DOHH2 (cell line): ENCODE measurements at regions not wholly inside any gene's neighbourhood (a gene's known extent, or its start where the extent isn't known, plus 50 kb on each side); places are given as distances from the start of the nearest gene placed in this dataset.

ENCODE experiments used
- H3F3A ChIP-seq: fragments of 200-600 bp; sonication (generic), shearing (Covaris generic); 2 replicates; pipeline ENCODE4 v1.6.0; 2016; ENCODE audit warnings: antibody characterized with exemption, mild to moderate bottlenecking; ENCODE audit not compliant: control insufficient read depth, insufficient read depth
- H3K27ac ChIP-seq: fragments of 200-600 bp; sonication (generic); 2 replicates; pipeline ENCODE4 v1.5.1; 2014; ENCODE audit warnings: low read depth, mild to moderate bottlenecking, low read length, moderate library complexity
- H3K27me3 ChIP-seq: fragments of 200-600 bp; sonication (generic); 2 replicates; pipeline ENCODE4 v1.6.1; 2014; ENCODE audit warnings: mild to moderate bottlenecking, low read length, mixed read lengths; ENCODE audit not compliant: control insufficient read depth
- H3K36me3 ChIP-seq: fragments of 200-600 bp; sonication (generic); 2 replicates; pipeline ENCODE4 v1.6.1; 2014; ENCODE audit warnings: mild to moderate bottlenecking, low read length, moderate library complexity, mixed read lengths; ENCODE audit not compliant: control insufficient read depth
- H3K4me1 ChIP-seq: fragments of 200-600 bp; sonication (generic); 2 replicates; pipeline ENCODE4 v1.6.1; 2014; ENCODE audit warnings: mild to moderate bottlenecking, low read length, mixed read lengths; ENCODE audit not compliant: control insufficient read depth
- H3K4me2 ChIP-seq: fragments of 200-600 bp; sonication (generic); 2 replicates; pipeline ENCODE4 v1.6.0; 2014; ENCODE audit warnings: mild to moderate bottlenecking, low read length, moderate library complexity
- H3K4me3 ChIP-seq: fragments of 200-600 bp; sonication (generic); 2 replicates; pipeline ENCODE4 v1.5.1; 2014; ENCODE audit warnings: mild to moderate bottlenecking, low read length, mixed read lengths
- H3K79me2 ChIP-seq: fragments of 200-600 bp; sonication (generic); 2 replicates; pipeline ENCODE4 v1.6.1; 2014; ENCODE audit warnings: mild to moderate bottlenecking, low read length, mixed read lengths; ENCODE audit not compliant: control insufficient read depth
- H3K9me2 ChIP-seq: fragments of 200-600 bp; sonication (generic); replicated peaks from 2 replicates; pipeline ENCODE4 v1.6.1; 2014; ENCODE audit warnings: mild to moderate bottlenecking, low read length, mixed read lengths; ENCODE audit not compliant: control insufficient read depth
- H3K9me3 ChIP-seq: fragments of 200-600 bp; sonication (generic); 2 replicates; pipeline ENCODE4 v1.6.1; 2014; ENCODE audit warnings: antibody characterized with exemption, low read length, mixed read lengths; ENCODE audit not compliant: control insufficient read depth, insufficient read depth
- H4K20me1 ChIP-seq: fragments of 200-600 bp; sonication (generic); 2 replicates; pipeline ENCODE4 v1.6.0; 2014; ENCODE audit warnings: low read depth, mild to moderate bottlenecking, antibody characterized with exemption, low read length, moderate library complexity; ENCODE audit not compliant: control insufficient read depth, insufficient read depth
- CTCF ChIP-seq: fragments of 200-600 bp; sonication (generic); IDR thresholded peaks from one replicate; pipeline ENCODE4 v1.5.1; 2014; ENCODE audit warnings: antibody characterized with exemption, mild to moderate bottlenecking, low read depth, low read length; ENCODE audit not compliant: poor library complexity, severe bottlenecking
- EZH2phosphoT487 ChIP-seq: fragments of 200-600 bp; sonication (generic); IDR thresholded peaks from 2 replicates; pipeline ENCODE4 v1.6.1; 2017; ENCODE audit warnings: borderline replicate concordance, mild to moderate bottlenecking, antibody characterized with exemption, low read length, moderate library complexity, mixed read lengths

GRCh38 chr3:40885430-40885829, 313.9 kb upstream of the CTNNB1 start:
- Histone ChIP-seq H3K9me2 (no peaks in the 10 kb centered on the region), H3K4me3 (no peak overlapping the region), H3K9me3 (no peaks in the 10 kb centered on the region), H3K27me3 (no peaks in the 10 kb centered on the region), H3K4me2 (no peak overlapping the region), H4K20me1 (no peaks in the 10 kb centered on the region), H3K27ac (no peak overlapping the region), H3K36me3 (no peaks in the 10 kb centered on the region), H3K79me2 (no peaks in the 10 kb centered on the region), H3F3A (no peaks in the 10 kb centered on the region), H3K4me1 (no peaks in the 10 kb centered on the region)
- TF ChIP-seq EZH2phosphoT487 (no peak), CTCF (no peak)

GRCh38 chr3:40886660-40887425, 312.5 kb upstream of the CTNNB1 start:
- no peaks in the 10 kb centered on the region for H3F3A ChIP-seq
- H3K9me2 ChIP-seq, result no peaks in the 10 kb centered on the region
- H3K4me1 ChIP-seq, result no peaks in the 10 kb centered on the region
- no peak overlapping the region for H3K4me3 ChIP-seq
- no peaks in the 10 kb centered on the region for H4K20me1 ChIP-seq
- H3K9me3 ChIP-seq, result no peaks in the 10 kb centered on the region
- H3K4me2 ChIP-seq, result no peak overlapping the region
- H3K27ac ChIP-seq, result no peak overlapping the region
- TF ChIP-seq EZH2phosphoT487 (no peak), CTCF (no peak)
- H3K27me3 ChIP-seq, result no peaks in the 10 kb centered on the region
- H3K36me3 ChIP-seq, result no peaks in the 10 kb centered on the region
- no peaks in the 10 kb centered on the region for H3K79me2 ChIP-seq

- no peaks in the 10 kb centered on the region for H3K79me2 ChIP-seq
- H4K20me1 ChIP-seq, result no peaks in the 10 kb centered on the region
- no peaks in the 10 kb centered on the region for H3K9me3 ChIP-seq
- no peaks in the 10 kb centered on the region for H3F3A ChIP-seq
- H3K9me2 ChIP-seq, result no peaks in the 10 kb centered on the region
- no peak overlapping the region for H3K4me2 ChIP-seq
- H3K27ac ChIP-seq, result no peak overlapping the region
- no peak for TF ChIP-seq EZH2phosphoT487
- TF ChIP-seq CTCF, result no peak
- no peaks in the 10 kb centered on the region for H3K36me3 ChIP-seq
- no peak overlapping the region for H3K4me3 ChIP-seq
- H3K27me3 ChIP-seq, result no peaks in the 10 kb centered on the region
- no peaks in the 10 kb centered on the region for H3K4me1 ChIP-seq
Measured at GRCh38 chr3:40891186-40891585, 308.1 kb upstream of the CTNNB1 start.
